ENCODE measurements at regions not wholly inside any gene's neighbourhood (a gene's known extent, or its start where the extent isn't known, plus 50 kb on each side); places are given as distances from the start of the nearest gene placed in this dataset.

- Histone ChIP-seq H2AFZ (ENCODE audit: low read depth, low read length) (no peak overlapping the region), H3K4me3 (replicated peaks in 1 of 3; ENCODE audit: insufficient read depth in 1 of 3, low read depth in 1 of 3, low read length in 3 of 3) (no peak overlapping the region), H3K79me2 (ENCODE audit: control insufficient read depth, insufficient read depth, low read length) (no peaks in the 10 kb centered on the region), H3K9ac (replicated peaks; ENCODE audit: extremely low read depth, insufficient read depth, low read length) (no peak overlapping the region), H3K4me1 (ENCODE audit: control insufficient read depth, extremely low read depth, insufficient read depth, low read length) (no peaks in the 10 kb centered on the region), H3K9me1 (replicated peaks; ENCODE audit: control insufficient read depth, extremely low read depth, insufficient read depth, low read length) (no peaks in the 10 kb centered on the region), H3K27ac (ENCODE audit: insufficient read depth, low read depth, low read length) (no peak overlapping the region), H3K4me2 (ENCODE audit: insufficient read depth, low read length) (no peak overlapping the region), H3K27me3 (ENCODE audit: control insufficient read depth in 2 of 2, insufficient read depth in 2 of 2, low read length in 2 of 2) (no peaks in the 10 kb centered on the region), H3K36me3 (ENCODE audit: control insufficient read depth in 2 of 2, extremely low read depth in 1 of 2, insufficient read depth in 2 of 2, low read length in 2 of 2) (no peaks in the 10 kb centered on the region), H3K9me3 (replicated peaks; ENCODE audit: control insufficient read depth, insufficient read depth, low read length) (no peaks in the 10 kb centered on the region), H4K20me1 (replicated peaks; ENCODE audit: control insufficient read depth, extremely low read depth, insufficient read depth, low read length) (no peaks in the 10 kb centered on the region)
- DNase-seq (ENCODE audit: low read depth, low spot score) (no peak), FAIRE-seq (no peak)
- CTCF ChIA-PET, result no interaction called here
- TF ChIP-seq POLR2A (IDR thresholded peaks at IDR 0.05; ENCODE audit: low read depth, low read length) (no peak), CTCF (IDR thresholded peaks at IDR 0.05; ENCODE audit: extremely low read depth in 1 of 2, insufficient read depth in 1 of 2, low read depth in 1 of 2, low read length in 2 of 2) (no peak), GATA2 (IDR thresholded peaks at IDR 0.05; ENCODE audit: insufficient read depth, insufficient read length, low read depth, low read length) (no peak), EZH2 (IDR thresholded peaks at IDR 0.05; ENCODE audit: borderline replicate concordance, low read depth, low read length, severe bottlenecking) (no peak), MAX (IDR thresholded peaks at IDR 0.05; ENCODE audit: insufficient read depth, insufficient read length) (no peak), MYC (IDR thresholded peaks at IDR 0.05; ENCODE audit: low read depth, low read length) (no peak), POLR2AphosphoS5 (IDR thresholded peaks at IDR 0.05; ENCODE audit: insufficient read depth, low read depth, low read length) (no peak), JUN (IDR thresholded peaks at IDR 0.05; ENCODE audit: borderline replicate concordance, insufficient read depth, insufficient read length, low read depth) (no peak), FOS (IDR thresholded peaks at IDR 0.05; ENCODE audit: borderline replicate concordance, insufficient read depth, low read length) (no peak)
- POLR2A ChIA-PET, result no interaction called here
- dilution Hi-C loops (cut with MboI; ENCODE audit: extremely low pct_ligation_motif_present, low sequenced_read_pairs) (no loop called here), intact Hi-C loops (cut with micrococcal nuclease) (no loop called here)
- no TSS peak for BruUV-seq (replicated peaks)
Observed at GRCh38 chr9:27792971-27793689, 219.8 kb upstream of the C9orf72 start.
